Neural progenitor cell (in vitro differentiated cells): ENCODE measurements at regions not wholly inside any gene's neighbourhood (a gene's known extent, or its start where the extent isn't known, plus 50 kb on each side); places are given as distances from the start of the nearest gene placed in this dataset.

ENCODE experiments used
- DNase-seq: peaks from one replicate; pipeline ENCODE4 v3.0.0-alpha.2; 2016; ENCODE audit warnings: low spot score
- H2AFZ ChIP-seq: fragments of 200-600 bp; sonication (generic); replicated peaks from 2 replicates; pipeline ENCODE4 v1.6.1; 2016; ENCODE audit warnings: antibody characterized with exemption
- H3F3A ChIP-seq: fragments of 200-600 bp; sonication (generic); 2 replicates; pipeline ENCODE4 v1.6.1; 2016; ENCODE audit warnings: antibody characterized with exemption, low read depth
- H3K27ac ChIP-seq: fragments of 200-600 bp; sonication (generic); 2 replicates; pipeline ENCODE4 v1.5.1; 2016; ENCODE audit warnings: mild to moderate bottlenecking
- H3K27me3 ChIP-seq: fragments of 200-600 bp; sonication (generic); 2 replicates; pipeline ENCODE4 v1.6.1; 2016; ENCODE audit warnings: mild to moderate bottlenecking, moderate library complexity
- H3K36me3 ChIP-seq: fragments of 200-600 bp; sonication (generic); 2 replicates; pipeline ENCODE4 v1.5.1; 2016
- H3K4me1 ChIP-seq: fragments of 200-600 bp; sonication (generic); 2 replicates; pipeline ENCODE4 v1.6.1; 2016; ENCODE audit warnings: mixed run types
- H3K4me2 ChIP-seq: fragments of 200-600 bp; sonication (generic); 2 replicates; pipeline ENCODE4 v1.6.1; 2016
- H3K4me3 ChIP-seq: fragments of 200-600 bp; sonication (generic); 2 replicates; pipeline ENCODE4 v1.5.1; 2016
- H3K79me2 ChIP-seq: fragments of 200-600 bp; sonication (generic); 2 replicates; pipeline ENCODE4 v1.6.1; 2016; ENCODE audit warnings: low read depth
- H3K9ac ChIP-seq: fragments of 200-600 bp; sonication (generic); 2 replicates; pipeline ENCODE4 v1.6.1; 2016
- H3K9me3 ChIP-seq: fragments of 200-600 bp; sonication (generic); 2 replicates; pipeline ENCODE4 v1.5.1; 2016; ENCODE audit warnings: low read depth
- H4K20me1 ChIP-seq: fragments of 200-600 bp; sonication (generic); 2 replicates; pipeline ENCODE4 v1.6.1; 2016; ENCODE audit warnings: low read depth
- H3K27ac Mint-ChIP-seq: 3 replicates; pipeline ENCODE4 v1.8.0; 2021; ENCODE audit warnings: mixed read lengths
- H3K27me3 Mint-ChIP-seq: 2 replicates; pipeline ENCODE4 v1.8.0; 2022; ENCODE audit warnings: low read depth, mild to moderate bottlenecking, inconsistent platforms, moderate library complexity, mixed read lengths; ENCODE audit not compliant: insufficient read depth
- H3K36me3 Mint-ChIP-seq: 3 replicates; pipeline ENCODE4 v1.8.0; 2021; ENCODE audit warnings: mixed read lengths
- H3K4me1 Mint-ChIP-seq: 3 replicates; pipeline ENCODE4 v1.8.0; 2021; ENCODE audit warnings: mixed read lengths
- H3K4me3 Mint-ChIP-seq: 3 replicates; pipeline ENCODE4 v1.8.0; 2021; ENCODE audit warnings: mild to moderate bottlenecking, moderate library complexity, mixed read lengths
- H3K9me3 Mint-ChIP-seq: 3 replicates; pipeline ENCODE4 v1.8.0; 2020; ENCODE audit warnings: mixed read lengths
- EZH2 ChIP-seq: fragments of 200-600 bp; sonication (generic); IDR thresholded peaks from 2 replicates; pipeline ENCODE4 v1.6.1; 2017; ENCODE audit warnings: antibody characterized with exemption, mild to moderate bottlenecking, moderate library complexity
- EZH2phosphoT487 ChIP-seq: fragments of 200-600 bp; sonication (generic); IDR thresholded peaks from 2 replicates; pipeline ENCODE4 v1.6.1; 2017; ENCODE audit warnings: antibody characterized with exemption
- TF ChIP-seq, protein P1 (sequence below): fragments of 200-600 bp; sonication (generic); IDR thresholded peaks from 2 replicates; pipeline ENCODE4 v1.5.1; 2017; ENCODE audit warnings: antibody characterized with exemption, mild to moderate bottlenecking

DNA sequence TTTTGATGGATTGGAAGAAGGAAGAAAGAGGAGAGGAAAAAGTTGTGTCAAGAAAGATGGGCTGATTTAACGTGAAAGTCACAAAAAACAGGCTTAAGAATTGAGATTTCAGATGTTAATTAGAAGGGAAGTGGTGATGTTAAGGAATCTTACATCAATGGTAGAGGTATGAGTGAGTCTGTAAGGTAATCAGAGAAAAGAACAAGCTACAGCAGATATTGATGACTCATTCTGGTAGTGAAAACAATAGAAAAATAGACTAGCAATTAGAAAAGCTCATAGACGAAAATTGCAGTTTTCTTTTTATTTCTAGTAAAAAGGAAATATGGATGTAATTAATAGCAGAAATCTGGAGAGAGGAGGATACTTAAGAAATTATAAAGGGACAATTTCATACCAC, 559.6 kb downstream of the MCTP2 start:
- no peak overlapping the region for H3K27ac Mint-ChIP-seq
- no peaks in the 10 kb centered on the region for H3K9me3 Mint-ChIP-seq
- H3K4me1 ChIP-seq: peaks cover 9% of the 10 kb centered on the region
- H3K4me3 ChIP-seq: no peak overlapping the region
- H3K4me1 Mint-ChIP-seq: peaks cover 6% of the 10 kb centered on the region
- H3K9ac ChIP-seq: no peak overlapping the region
- H3K4me2 ChIP-seq: no peak overlapping the region
- H3K27me3 ChIP-seq: no peaks in the 10 kb centered on the region
- no peak for DNase-seq
- H2AFZ ChIP-seq: no peak overlapping the region
- H3K36me3 ChIP-seq: no peaks in the 10 kb centered on the region
- TF ChIP-seq EZH2phosphoT487 (no peak), EZH2 (no peak)
- TF ChIP-seq, protein P1, sequence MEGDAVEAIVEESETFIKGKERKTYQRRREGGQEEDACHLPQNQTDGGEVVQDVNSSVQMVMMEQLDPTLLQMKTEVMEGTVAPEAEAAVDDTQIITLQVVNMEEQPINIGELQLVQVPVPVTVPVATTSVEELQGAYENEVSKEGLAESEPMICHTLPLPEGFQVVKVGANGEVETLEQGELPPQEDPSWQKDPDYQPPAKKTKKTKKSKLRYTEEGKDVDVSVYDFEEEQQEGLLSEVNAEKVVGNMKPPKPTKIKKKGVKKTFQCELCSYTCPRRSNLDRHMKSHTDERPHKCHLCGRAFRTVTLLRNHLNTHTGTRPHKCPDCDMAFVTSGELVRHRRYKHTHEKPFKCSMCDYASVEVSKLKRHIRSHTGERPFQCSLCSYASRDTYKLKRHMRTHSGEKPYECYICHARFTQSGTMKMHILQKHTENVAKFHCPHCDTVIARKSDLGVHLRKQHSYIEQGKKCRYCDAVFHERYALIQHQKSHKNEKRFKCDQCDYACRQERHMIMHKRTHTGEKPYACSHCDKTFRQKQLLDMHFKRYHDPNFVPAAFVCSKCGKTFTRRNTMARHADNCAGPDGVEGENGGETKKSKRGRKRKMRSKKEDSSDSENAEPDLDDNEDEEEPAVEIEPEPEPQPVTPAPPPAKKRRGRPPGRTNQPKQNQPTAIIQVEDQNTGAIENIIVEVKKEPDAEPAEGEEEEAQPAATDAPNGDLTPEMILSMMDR: no peak
- H3K79me2 ChIP-seq: no peaks in the 10 kb centered on the region
- H3K27ac ChIP-seq: no peak overlapping the region
- no peaks in the 10 kb centered on the region for H3K9me3 ChIP-seq
- H3K36me3 Mint-ChIP-seq: no peaks in the 10 kb centered on the region
- H3F3A ChIP-seq: no peaks in the 10 kb centered on the region
- no peaks in the 10 kb centered on the region for H4K20me1 ChIP-seq
- H3K27me3 Mint-ChIP-seq: peaks cover 2% of the 10 kb centered on the region
- H3K4me3 Mint-ChIP-seq: no peak overlapping the region

DNA sequence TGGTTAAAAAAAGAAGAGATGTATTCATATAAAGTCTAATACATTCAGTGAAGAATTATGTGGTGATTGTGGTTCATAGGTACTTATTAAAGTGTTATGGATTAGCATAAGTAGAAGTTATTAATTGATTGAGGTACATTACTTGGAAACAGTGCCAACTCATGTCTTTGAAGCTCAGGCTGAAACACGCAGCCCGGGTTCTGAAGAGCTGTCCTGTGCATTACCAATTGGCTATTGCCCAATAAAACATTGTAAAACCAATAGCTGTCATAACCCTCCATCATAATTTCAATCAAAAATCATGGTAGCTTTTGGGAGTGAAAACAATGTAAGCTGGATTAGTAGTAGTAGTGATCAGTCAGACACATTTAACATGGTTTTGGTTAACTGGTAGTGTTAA, 560.1 kb downstream of the MCTP2 start:
- peaks cover 6% of the 10 kb centered on the region for H3K4me1 Mint-ChIP-seq
- peaks cover 2% of the 10 kb centered on the region for H3K27me3 Mint-ChIP-seq
- H3K4me3 Mint-ChIP-seq: no peak overlapping the region
- Histone ChIP-seq H2AFZ (no peak overlapping the region), H3K79me2 (no peaks in the 10 kb centered on the region), H4K20me1 (no peaks in the 10 kb centered on the region), H3K4me2 (no peak overlapping the region), H3K27ac (no peak overlapping the region), H3K27me3 (no peaks in the 10 kb centered on the region), H3K4me1 (peaks cover 9% of the 10 kb centered on the region), H3K4me3 (no peak overlapping the region), H3K9ac (no peak overlapping the region), H3K36me3 (no peaks in the 10 kb centered on the region), H3K9me3 (no peaks in the 10 kb centered on the region), H3F3A (no peaks in the 10 kb centered on the region)
- no peaks in the 10 kb centered on the region for H3K36me3 Mint-ChIP-seq
- no peak overlapping the region for H3K27ac Mint-ChIP-seq
- DNase-seq: no peak
- H3K9me3 Mint-ChIP-seq: no peaks in the 10 kb centered on the region
- TF ChIP-seq EZH2 (no peak), EZH2phosphoT487 (no peak)
- TF ChIP-seq, protein P1: no peak

- Histone ChIP-seq H4K20me1 (no peaks in the 10 kb centered on the region), H3K4me3 (no peak overlapping the region), H3K9me3 (no peaks in the 10 kb centered on the region), H3F3A (no peaks in the 10 kb centered on the region), H3K27ac (no peak overlapping the region), H2AFZ (no peak overlapping the region), H3K79me2 (no peaks in the 10 kb centered on the region), H3K27me3 (no peaks in the 10 kb centered on the region), H3K4me2 (no peak overlapping the region), H3K36me3 (no peaks in the 10 kb centered on the region), H3K4me1 (peaks cover 9% of the 10 kb centered on the region), H3K9ac (no peak overlapping the region)
- Mint-ChIP-seq H3K4me3 (no peak overlapping the region), H3K36me3 (no peaks in the 10 kb centered on the region), H3K27ac (no peak overlapping the region), H3K27me3 (peaks cover 2% of the 10 kb centered on the region), H3K4me1 (peaks cover 6% of the 10 kb centered on the region), H3K9me3 (no peaks in the 10 kb centered on the region)
- no peak for DNase-seq
- no peak for TF ChIP-seq EZH2phosphoT487
- TF ChIP-seq EZH2: no peak
- TF ChIP-seq, protein P1: no peak
Measured at GRCh38 chr15:94792196-94792595, 560.8 kb downstream of the MCTP2 start.

- Histone ChIP-seq H4K20me1 (no peaks in the 10 kb centered on the region), H3K9ac (no peak overlapping the region), H2AFZ (no peak overlapping the region), H3K79me2 (no peaks in the 10 kb centered on the region), H3F3A (no peaks in the 10 kb centered on the region), H3K27ac (no peak overlapping the region), H3K4me2 (no peak overlapping the region), H3K36me3 (no peaks in the 10 kb centered on the region), H3K27me3 (no peaks in the 10 kb centered on the region), H3K4me1 (peaks cover 9% of the 10 kb centered on the region), H3K9me3 (no peaks in the 10 kb centered on the region), H3K4me3 (no peak overlapping the region)
- no peak for TF ChIP-seq EZH2phosphoT487
- no peak for TF ChIP-seq EZH2
- TF ChIP-seq, protein P1: no peak
- Mint-ChIP-seq H3K9me3 (peaks cover 5% of the 10 kb centered on the region), H3K27me3 (peaks cover 2% of the 10 kb centered on the region), H3K4me1 (peaks cover 6% of the 10 kb centered on the region), H3K27ac (no peak overlapping the region), H3K4me3 (no peak overlapping the region), H3K36me3 (no peaks in the 10 kb centered on the region)
- DNase-seq: no peak
Measured at GRCh38 chr15:94793207-94793606, 561.8 kb downstream of the MCTP2 start.
